ENCODE measurements at regions not wholly inside any gene's neighbourhood (a gene's known extent, or its start where the extent isn't known, plus 50 kb on each side); places are given as distances from the start of the nearest gene placed in this dataset.

- DNase-seq (ENCODE audit: low spot score) = no peak
Measured at GRCh38 chr20:39214828-39215227, 252.7 kb downstream of the DHX35 start.

GRCh38 chr20:39213476-39214145, 251.5 kb downstream of the DHX35 start:
- no peak for DNase-seq (ENCODE audit: low spot score)

- no peak for DNase-seq (ENCODE audit: low spot score)
Measured at GRCh38 chr20:39211060-39211748, 249.1 kb downstream of the DHX35 start.

- DNase-seq (ENCODE audit: low spot score) = no peak
Measured at GRCh38 chr20:39210341-39211036, 248.3 kb downstream of the DHX35 start.

- no peak for DNase-seq (ENCODE audit: low spot score)
Measured at GRCh38 chr20:39206899-39207564, 244.9 kb downstream of the DHX35 start.

GRCh38 chr20:39195582-39196021, 233.5 kb downstream of the DHX35 start:
- no peak for DNase-seq (ENCODE audit: low spot score)

- DNase-seq (ENCODE audit: low spot score) = no peak
Measured at GRCh38 chr20:39190666-39191570, 228.8 kb downstream of the DHX35 start.

GRCh38 chr20:39188266-39188765, 226.2 kb downstream of the DHX35 start:
- DNase-seq (ENCODE audit: low spot score) = no peak

GRCh38 chr20:39181490-39181889, 219.3 kb downstream of the DHX35 start:
- DNase-seq (ENCODE audit: low spot score) = no peak

GRCh38 chr20:39176457-39176856, 214.3 kb downstream of the DHX35 start:
- DNase-seq (ENCODE audit: low spot score) = no peak

GRCh38 chr20:39170896-39171463, 208.8 kb downstream of the DHX35 start:
- no peak for DNase-seq (ENCODE audit: low spot score)

- DNase-seq (ENCODE audit: low spot score) = no peak
Measured at GRCh38 chr20:39165099-39165498, 203.0 kb downstream of the DHX35 start.

- DNase-seq (ENCODE audit: low spot score) = no peak
Measured at GRCh38 chr20:39164642-39165041, 202.5 kb downstream of the DHX35 start.

GRCh38 chr20:39163993-39164392, 201.8 kb downstream of the DHX35 start:
- DNase-seq (ENCODE audit: low spot score) = no peak

GRCh38 chr20:39161900-39162299, 199.8 kb downstream of the DHX35 start:
- no peak for DNase-seq (ENCODE audit: low spot score)

- no peak for DNase-seq (ENCODE audit: low spot score)
Measured at GRCh38 chr20:39155971-39156370, 193.8 kb downstream of the DHX35 start.

- no peak for DNase-seq (ENCODE audit: low spot score)
Measured at GRCh38 chr20:39152742-39153141, 190.6 kb downstream of the DHX35 start.

GRCh38 chr20:39152126-39152525, 190.0 kb downstream of the DHX35 start:
- DNase-seq (ENCODE audit: low spot score) = no peak

GRCh38 chr20:39150501-39150900, 188.4 kb downstream of the DHX35 start:
- no peak for DNase-seq (ENCODE audit: low spot score)

- DNase-seq (ENCODE audit: low spot score) = no peak
Measured at GRCh38 chr20:39146394-39146793, 184.2 kb downstream of the DHX35 start.

GRCh38 chr20:39145921-39146320, 183.8 kb downstream of the DHX35 start:
- DNase-seq (ENCODE audit: low spot score) = no peak

Measured in hepatic stellate cell (primary cell).